ENCODE measurements at regions not wholly inside any gene's neighbourhood (a gene's known extent, or its start where the extent isn't known, plus 50 kb on each side); places are given as distances from the start of the nearest gene placed in this dataset.

DNA sequence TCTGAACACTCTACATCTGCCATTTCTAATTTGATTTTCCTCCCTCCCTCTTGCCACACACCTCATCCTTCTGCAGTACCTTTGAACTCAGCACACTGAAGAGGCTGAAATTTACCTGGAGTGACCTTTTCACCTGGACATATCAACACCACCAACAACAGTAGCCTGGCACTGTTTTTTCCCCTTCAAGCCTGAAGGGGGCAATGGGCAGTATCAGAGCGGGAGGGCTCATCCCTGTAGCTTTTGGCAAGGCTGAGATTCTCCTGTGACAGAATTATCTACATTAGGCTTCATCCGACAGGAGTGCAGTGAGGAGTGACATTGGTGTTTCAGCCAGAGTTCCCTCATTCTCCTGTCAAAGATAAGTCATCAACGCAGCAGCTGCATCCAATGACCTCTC lies 312.8 kb upstream of the SPTLC3 start:
- no peaks in the 10 kb centered on the region for H3K4me1 Mint-ChIP-seq
- H3K9me3 Mint-ChIP-seq = peaks cover 4% of the 10 kb centered on the region
- no peaks in the 10 kb centered on the region for H3K36me3 Mint-ChIP-seq
- H3K27me3 Mint-ChIP-seq = no peaks in the 10 kb centered on the region
- no peak overlapping the region for H3K27ac Mint-ChIP-seq
- H3K4me3 Mint-ChIP-seq = no peak overlapping the region

- H3K4me3 Mint-ChIP-seq = no peak overlapping the region
- H3K9me3 Mint-ChIP-seq = peaks cover 5% of the 10 kb centered on the region
- no peaks in the 10 kb centered on the region for H3K27me3 Mint-ChIP-seq
- H3K27ac Mint-ChIP-seq = no peak overlapping the region
- no peaks in the 10 kb centered on the region for H3K4me1 Mint-ChIP-seq
- H3K36me3 Mint-ChIP-seq = no peaks in the 10 kb centered on the region
Measured at GRCh38 chr20:12698817-12699216, 310.0 kb upstream of the SPTLC3 start.

GRCh38 chr20:12699374-12700228 lies 309.2 kb upstream of the SPTLC3 start:
- no peaks in the 10 kb centered on the region for H3K27me3 Mint-ChIP-seq

DNA sequence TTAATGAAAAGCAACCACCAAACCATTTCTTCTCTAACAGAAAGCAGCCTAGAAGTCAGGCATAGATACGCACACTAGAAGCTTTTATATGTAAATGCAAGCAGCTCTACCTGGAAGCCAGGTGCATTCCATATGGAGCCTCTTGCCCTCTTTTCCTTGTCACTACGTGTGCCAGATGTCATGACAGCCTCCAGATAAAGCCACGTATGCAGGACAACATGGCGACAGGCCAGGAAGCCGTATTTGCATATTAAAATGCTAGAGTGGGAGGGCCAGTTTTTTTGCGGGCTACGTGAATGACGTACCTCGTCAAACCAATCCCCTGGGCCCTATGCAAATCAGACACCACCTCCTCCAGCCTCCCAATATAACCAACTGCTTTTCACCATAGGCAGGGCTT lies 308.1 kb upstream of the SPTLC3 start:
- peaks cover 5% of the 10 kb centered on the region for H3K9me3 Mint-ChIP-seq
- no peak overlapping the region for H3K4me3 Mint-ChIP-seq
- H3K4me1 Mint-ChIP-seq = no peaks in the 10 kb centered on the region
- H3K36me3 Mint-ChIP-seq = no peaks in the 10 kb centered on the region
- no peak overlapping the region for H3K27ac Mint-ChIP-seq
- no peaks in the 10 kb centered on the region for H3K27me3 Mint-ChIP-seq

More at GRCh38 chr20:12699374-12700228, 309.2 kb upstream of the SPTLC3 start:
- peaks cover 5% of the 10 kb centered on the region for H3K9me3 Mint-ChIP-seq
- no peak overlapping the region for H3K4me3 Mint-ChIP-seq
- no peaks in the 10 kb centered on the region for H3K4me1 Mint-ChIP-seq
- no peak overlapping the region for H3K27ac Mint-ChIP-seq
- no peaks in the 10 kb centered on the region for H3K36me3 Mint-ChIP-seq

DNA sequence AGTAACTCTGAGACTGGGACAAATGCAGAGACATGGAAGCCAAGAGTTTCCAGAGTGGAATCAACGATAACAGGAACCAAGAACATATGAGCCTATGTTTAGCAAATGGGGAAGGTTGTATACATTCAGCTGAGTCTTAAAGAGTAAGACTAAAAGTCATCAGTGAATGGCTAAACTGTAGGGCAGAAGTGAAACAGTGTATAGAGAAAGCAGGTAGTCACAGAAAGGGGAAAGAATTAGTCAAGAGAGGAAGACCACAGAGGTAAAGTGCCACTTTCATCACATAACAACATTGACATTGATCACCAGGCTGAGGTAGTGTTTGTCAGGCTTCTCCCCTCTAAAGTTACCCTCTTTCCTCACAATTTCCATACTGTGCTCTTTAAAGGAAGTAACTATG lies 306.5 kb upstream of the SPTLC3 start:
- no peaks in the 10 kb centered on the region for H3K36me3 Mint-ChIP-seq
- no peak overlapping the region for H3K4me3 Mint-ChIP-seq
- no peaks in the 10 kb centered on the region for H3K4me1 Mint-ChIP-seq
- peaks cover 5% of the 10 kb centered on the region for H3K9me3 Mint-ChIP-seq
- H3K27me3 Mint-ChIP-seq = no peaks in the 10 kb centered on the region
- H3K27ac Mint-ChIP-seq = no peak overlapping the region

DNA sequence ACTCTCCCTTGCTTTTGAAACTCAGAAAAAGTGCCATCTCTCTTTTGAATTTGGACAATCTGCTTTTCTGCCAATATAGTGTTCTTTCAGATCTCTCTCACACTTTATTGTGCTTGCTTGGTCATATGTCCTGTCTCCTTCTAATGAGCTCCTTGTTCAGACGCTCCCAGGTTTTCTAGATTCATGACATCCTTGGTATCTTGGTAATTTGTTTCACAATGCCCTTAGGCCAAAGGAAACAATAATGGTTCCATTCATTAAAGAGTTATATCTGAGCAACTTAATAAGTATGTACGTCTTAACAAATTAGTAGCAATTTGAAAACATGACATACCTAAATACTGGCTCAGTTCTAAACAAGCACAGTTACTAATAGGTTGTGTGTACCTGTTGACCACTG lies 293.4 kb upstream of the SPTLC3 start:
- no peak overlapping the region for H3K27ac Mint-ChIP-seq
- no peaks in the 10 kb centered on the region for H3K4me1 Mint-ChIP-seq
- peaks cover 2% of the 10 kb centered on the region for H3K27me3 Mint-ChIP-seq
- peaks cover 6% of the 10 kb centered on the region for H3K9me3 Mint-ChIP-seq
- H3K4me3 Mint-ChIP-seq = no peak overlapping the region
- H3K36me3 Mint-ChIP-seq = no peaks in the 10 kb centered on the region

DNA sequence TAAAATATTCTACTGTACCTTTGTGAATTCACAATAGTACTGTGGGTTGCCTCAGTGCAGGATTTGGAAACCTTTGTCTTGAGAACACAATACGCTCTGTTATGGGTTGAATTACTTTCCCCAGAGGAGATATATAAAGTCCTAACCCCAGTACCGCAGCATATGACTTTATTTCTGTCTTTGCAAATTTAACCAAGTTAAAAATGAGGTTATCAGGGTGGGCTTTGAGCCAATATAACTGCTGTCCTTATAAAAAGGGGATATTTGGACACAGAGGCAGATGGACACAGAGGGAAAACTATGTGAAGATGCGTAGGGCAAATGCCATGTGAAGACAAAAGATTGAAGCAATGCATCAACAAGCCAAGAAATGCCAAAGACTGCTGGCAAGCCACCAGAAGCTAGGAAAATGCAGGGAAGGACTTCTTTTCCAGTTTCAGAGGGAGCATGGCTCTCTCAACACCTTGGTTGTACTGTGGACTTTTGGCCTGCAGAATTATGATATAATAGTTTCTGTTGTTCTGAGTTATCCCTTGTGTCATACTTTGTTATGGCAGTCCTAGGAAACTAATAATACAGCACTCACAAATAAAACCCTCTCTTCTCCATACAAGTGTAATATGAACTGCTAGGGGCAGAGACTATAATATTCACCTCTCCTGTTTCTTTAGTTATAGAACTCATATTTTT lies 292.6 kb upstream of the SPTLC3 start:
- Mint-ChIP-seq H3K36me3 (no peaks in the 10 kb centered on the region), H3K4me3 (no peak overlapping the region), H3K9me3 (peaks cover 6% of the 10 kb centered on the region), H3K27ac (no peak overlapping the region), H3K4me1 (no peaks in the 10 kb centered on the region), H3K27me3 (no peaks in the 10 kb centered on the region)

GRCh38 chr20:12717061-12717460 lies 291.7 kb upstream of the SPTLC3 start:
- Mint-ChIP-seq H3K36me3 (no peaks in the 10 kb centered on the region), H3K4me1 (no peaks in the 10 kb centered on the region), H3K4me3 (no peak overlapping the region), H3K9me3 (peaks cover 6% of the 10 kb centered on the region), H3K27ac (no peak overlapping the region), H3K27me3 (no peaks in the 10 kb centered on the region)

- Mint-ChIP-seq H3K36me3 (no peaks in the 10 kb centered on the region), H3K4me3 (no peak overlapping the region), H3K27me3 (no peaks in the 10 kb centered on the region), H3K9me3 (peaks cover 6% of the 10 kb centered on the region), H3K27ac (no peak overlapping the region), H3K4me1 (no peaks in the 10 kb centered on the region)
Measured at GRCh38 chr20:12718619-12719018, 290.2 kb upstream of the SPTLC3 start.

GRCh38 chr20:12721636-12722035 lies 287.1 kb upstream of the SPTLC3 start:
- H3K27me3 Mint-ChIP-seq = no peaks in the 10 kb centered on the region
- H3K9me3 Mint-ChIP-seq = peaks cover 5% of the 10 kb centered on the region
- no peaks in the 10 kb centered on the region for H3K4me1 Mint-ChIP-seq
- H3K27ac Mint-ChIP-seq = no peak overlapping the region
- H3K36me3 Mint-ChIP-seq = no peaks in the 10 kb centered on the region
- no peak overlapping the region for H3K4me3 Mint-ChIP-seq

DNA sequence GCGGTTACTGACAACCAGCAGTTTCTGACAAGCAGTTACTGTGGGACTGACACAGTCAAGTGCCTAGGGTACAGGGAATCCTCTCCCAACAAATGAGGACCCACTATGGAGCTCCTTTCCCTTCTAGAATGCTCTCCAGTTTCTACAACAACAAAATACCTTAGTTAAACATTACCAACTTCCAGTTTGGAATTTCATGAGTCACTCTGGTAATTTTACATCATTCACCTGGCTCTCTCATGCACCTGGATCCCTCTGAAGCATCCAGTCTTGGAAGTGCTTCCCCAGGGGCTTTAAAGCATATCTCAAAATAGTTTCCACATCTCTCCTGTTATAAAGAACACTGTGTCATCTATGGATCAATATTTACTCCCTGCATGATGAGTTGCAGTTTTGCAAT lies 286.7 kb upstream of the SPTLC3 start:
- Mint-ChIP-seq H3K4me1 (no peaks in the 10 kb centered on the region), H3K36me3 (no peaks in the 10 kb centered on the region), H3K27ac (no peak overlapping the region), H3K27me3 (no peaks in the 10 kb centered on the region), H3K9me3 (peaks cover 5% of the 10 kb centered on the region), H3K4me3 (no peak overlapping the region)

- Mint-ChIP-seq H3K9me3 (peaks cover 5% of the 10 kb centered on the region), H3K27ac (no peak overlapping the region), H3K36me3 (no peaks in the 10 kb centered on the region), H3K4me3 (no peak overlapping the region), H3K27me3 (no peaks in the 10 kb centered on the region), H3K4me1 (no peaks in the 10 kb centered on the region)
Measured at GRCh38 chr20:12723811-12724210, 285.0 kb upstream of the SPTLC3 start.

DNA sequence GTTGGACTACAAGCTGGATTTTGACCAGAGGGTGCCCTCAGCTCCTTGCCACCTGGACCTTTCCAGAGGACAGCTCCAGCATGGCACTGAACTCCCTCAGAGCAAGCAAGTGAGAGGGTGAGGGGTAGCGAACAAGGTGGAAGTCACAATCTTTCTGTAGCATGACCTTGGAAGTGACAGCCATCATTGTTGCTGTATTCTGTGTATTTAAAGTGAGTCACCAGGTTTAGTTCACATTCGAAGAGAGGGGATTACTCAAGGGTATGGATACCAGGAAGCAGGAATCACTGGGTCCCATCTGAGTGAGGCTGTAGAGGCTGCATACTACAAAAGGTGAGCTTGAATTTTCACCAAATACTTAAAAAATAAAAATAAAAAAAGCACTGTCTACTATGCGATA lies 280.0 kb upstream of the SPTLC3 start:
- Mint-ChIP-seq H3K27me3 (no peaks in the 10 kb centered on the region), H3K27ac (no peak overlapping the region), H3K9me3 (peaks cover 12% of the 10 kb centered on the region), H3K36me3 (no peaks in the 10 kb centered on the region), H3K4me3 (no peak overlapping the region), H3K4me1 (no peaks in the 10 kb centered on the region)

DNA sequence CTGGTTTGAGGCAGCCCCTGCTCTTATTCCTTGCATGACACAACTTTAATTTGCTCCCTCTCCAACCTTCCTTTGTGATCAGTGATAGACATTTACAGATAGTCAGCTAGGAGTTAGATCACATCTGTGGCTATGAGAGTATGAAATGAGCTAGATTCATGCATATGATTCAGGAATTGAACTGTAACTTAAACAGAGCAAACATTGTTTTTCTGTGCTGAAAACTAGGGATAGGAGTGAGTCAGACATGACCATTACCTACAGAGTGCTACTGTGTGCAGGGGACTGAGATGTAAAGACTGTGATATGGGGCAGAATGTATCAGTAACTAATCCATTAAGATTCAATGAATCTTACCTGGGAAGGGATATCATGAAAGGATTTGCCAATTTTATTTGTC lies 279.4 kb upstream of the SPTLC3 start:
- H3K36me3 Mint-ChIP-seq = no peaks in the 10 kb centered on the region
- no peak overlapping the region for H3K27ac Mint-ChIP-seq
- peaks cover 14% of the 10 kb centered on the region for H3K9me3 Mint-ChIP-seq
- H3K27me3 Mint-ChIP-seq = no peaks in the 10 kb centered on the region
- H3K4me1 Mint-ChIP-seq = no peaks in the 10 kb centered on the region
- H3K4me3 Mint-ChIP-seq = no peak overlapping the region

- Mint-ChIP-seq H3K36me3 (no peaks in the 10 kb centered on the region), H3K27me3 (no peaks in the 10 kb centered on the region), H3K4me1 (no peaks in the 10 kb centered on the region), H3K9me3 (peaks cover 14% of the 10 kb centered on the region), H3K27ac (no peak overlapping the region), H3K4me3 (no peak overlapping the region)
Measured at GRCh38 chr20:12733811-12734210, 275.0 kb upstream of the SPTLC3 start.

DNA sequence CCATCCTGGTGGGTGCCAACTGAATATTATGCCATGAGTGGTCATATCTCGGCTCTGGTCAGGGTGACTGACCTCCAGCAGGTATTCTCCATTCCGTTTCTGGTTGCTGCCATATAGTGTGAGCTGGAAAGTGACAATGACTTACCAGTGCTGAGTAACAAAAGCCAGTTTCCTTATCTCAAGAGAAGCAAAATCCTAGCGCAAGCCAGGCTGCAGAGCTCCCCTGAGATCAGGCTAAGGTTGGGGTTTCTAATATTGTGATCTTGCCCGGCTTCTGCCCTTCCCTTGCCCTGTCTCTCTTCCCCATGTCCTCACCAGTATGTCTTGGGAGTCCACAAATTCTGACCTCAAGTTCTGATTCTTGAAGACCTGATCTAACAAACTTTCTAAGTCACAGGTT lies 271.3 kb upstream of the SPTLC3 start:
- Mint-ChIP-seq H3K4me3 (no peak overlapping the region), H3K27ac (no peak overlapping the region), H3K36me3 (no peaks in the 10 kb centered on the region), H3K27me3 (no peaks in the 10 kb centered on the region), H3K4me1 (no peaks in the 10 kb centered on the region), H3K9me3 (peaks cover 14% of the 10 kb centered on the region)

Data from activated naive CD4-positive, alpha-beta T cell treated with anti-CD3 and anti-CD28 coated beads, Interleukin-2, amount 50 U/mL, for 24 hours (primary cell).